Head of caudate nucleus (tissue), 42 donors: ENCODE measurements at regions not wholly inside any gene's neighbourhood (a gene's known extent, or its start where the extent isn't known, plus 50 kb on each side); places are given as distances from the start of the nearest gene placed in this dataset.
A peak's percentile ranks its signal among the peaks of the same experiment; 100 is the strongest.

Source experiments
- DNase-seq, 42 donors: peaks; one replicate each; pipeline versions ENCODE4 v3.0.0 to v3.0.0-alpha.2; 2020 to 2021; ENCODE audit warnings: mixed read lengths in 7 of 42
- intact Hi-C: fragments of 100-400 bp; cut with DNase I; formaldehyde crosslinking; loops from one replicate; pipeline ENCODE4 v1.15.0; 2022

- intact Hi-C loops: no loop called here
- DNase-seq: no peak
These were observed 168.6 kb upstream of the NEBL start for GRCh38 chr10:21065621-21066248.

GRCh38 chr10:21061982-21062381 lies 164.9 kb upstream of the NEBL start:
- intact Hi-C loops: no loop called here

GRCh38 chr10:21061184-21061583 lies 164.1 kb upstream of the NEBL start:
- intact Hi-C loops: no loop called here
- no peak for DNase-seq

More at GRCh38 chr10:21061982-21062381, 164.9 kb upstream of the NEBL start:
- DNase-seq: no peak

GRCh38 chr10:21060626-21061025 lies 163.5 kb upstream of the NEBL start:
- intact Hi-C loops: no loop called here
- no peak for DNase-seq

- intact Hi-C loops: no loop called here
- no peak for DNase-seq
These were observed 160.9 kb upstream of the NEBL start for GRCh38 chr10:21057989-21058388.

- intact Hi-C loops: no loop called here
These were observed 160.3 kb upstream of the NEBL start for GRCh38 chr10:21057436-21057835.

GRCh38 chr10:21056461-21056860 lies 159.3 kb upstream of the NEBL start:
- intact Hi-C loops: no loop called here
- DNase-seq: no peak

More at GRCh38 chr10:21057436-21057835, 160.3 kb upstream of the NEBL start:
- DNase-seq: no peak

GRCh38 chr10:21055339-21056135 lies 158.4 kb upstream of the NEBL start:
- no peak for DNase-seq
- intact Hi-C loops: no loop called here

- intact Hi-C loops: no loop called here
- no peak for DNase-seq
These were observed 157.0 kb upstream of the NEBL start for GRCh38 chr10:21053953-21054690.

GRCh38 chr10:21052709-21053104 lies 155.6 kb upstream of the NEBL start:
- intact Hi-C loops: no loop called here
- DNase-seq: no peak

GRCh38 chr10:21052072-21052708 lies 155.1 kb upstream of the NEBL start:
- intact Hi-C loops: no loop called here
- DNase-seq: no peak

- peak in 27 of 42 donors; percentile 11 to 78 (median 40) for DNase-seq
- intact Hi-C loops: no loop called here
These were observed 152.4 kb upstream of the NEBL start for GRCh38 chr10:21049482-21049881.

- intact Hi-C loops: no loop called here
- DNase-seq: no peak
These were observed 151.0 kb upstream of the NEBL start for GRCh38 chr10:21048068-21048467.

- intact Hi-C loops: no loop called here
These were observed 150.4 kb upstream of the NEBL start for GRCh38 chr10:21047511-21047910.

GRCh38 chr10:21047096-21047495 lies 150.0 kb upstream of the NEBL start:
- intact Hi-C loops: no loop called here
- DNase-seq: no peak

More at GRCh38 chr10:21047511-21047910, 150.4 kb upstream of the NEBL start:
- no peak for DNase-seq

- DNase-seq: no peak
- intact Hi-C loops: no loop called here
These were observed 145.9 kb upstream of the NEBL start for GRCh38 chr10:21043044-21043443.

- no peak for DNase-seq
- intact Hi-C loops: no loop called here
These were observed 145.4 kb upstream of the NEBL start for GRCh38 chr10:21042536-21042935.

GRCh38 chr10:21041763-21042458 lies 144.8 kb upstream of the NEBL start:
- intact Hi-C loops: no loop called here
- DNase-seq: no peak

- intact Hi-C loops: no loop called here
- no peak for DNase-seq
These were observed 142.6 kb upstream of the NEBL start for GRCh38 chr10:21039721-21040120.
